Liver (tissue), 8 donors: ENCODE measurements at regions not wholly inside any gene's neighbourhood (a gene's known extent, or its start where the extent isn't known, plus 50 kb on each side); places are given as distances from the start of the nearest gene placed in this dataset.

Experiments
- DNase-seq: peaks from one replicate; pipeline ENCODE4 v3.0.0-alpha.2; 2017; ENCODE audit warnings: low spot score
- H3K27ac ChIP-seq, 2 donors: one replicate each; pipeline ENCODE4 v1.7.0; 2013; ENCODE audit warnings: inconsistent platforms in 2 of 2, low read length in 2 of 2, control low read depth in 1 of 2, low read depth in 1 of 2, mild to moderate bottlenecking in 1 of 2
- H3K27me3 ChIP-seq, 4 donors: one replicate each; pipeline versions ENCODE4 v1.6.1 to v1.7.0; 2013; ENCODE audit warnings: low read length in 3 of 4, inconsistent platforms in 1 of 4, mild to moderate bottlenecking in 1 of 4, moderate library complexity in 1 of 4; ENCODE audit not compliant: control insufficient read depth in 4 of 4, insufficient read depth in 4 of 4
- H3K36me3 ChIP-seq, 4 donors: one replicate each; pipeline versions ENCODE4 v1.6.1 to v1.7.0; 2013; ENCODE audit warnings: low read length in 3 of 4, mild to moderate bottlenecking in 3 of 4, low read depth in 1 of 4, moderate library complexity in 1 of 4; ENCODE audit not compliant: control insufficient read depth in 4 of 4, insufficient read depth in 3 of 4
- H3K4me1 ChIP-seq, 4 donors: one replicate each; pipeline versions ENCODE4 v1.6.1 to v1.7.0; 2013; ENCODE audit warnings: low read length in 3 of 4, mild to moderate bottlenecking in 3 of 4, moderate library complexity in 1 of 4; ENCODE audit not compliant: control insufficient read depth in 4 of 4, insufficient read depth in 4 of 4
- H3K4me3 ChIP-seq, 3 donors: one replicate each; pipeline versions ENCODE4 v1.6.1 to v1.7.0; 2013; ENCODE audit warnings: low read length in 3 of 3, control low read depth in 1 of 3, low read depth in 1 of 3, mild to moderate bottlenecking in 1 of 3
- H3K9ac ChIP-seq, 2 donors: one replicate each; pipeline ENCODE4 v1.7.0; 2013; ENCODE audit warnings: low read length in 2 of 2, mild to moderate bottlenecking in 2 of 2, moderate library complexity in 2 of 2, control low read depth in 1 of 2, low read depth in 1 of 2
- H3K9me3 ChIP-seq, 4 donors: one replicate each; pipeline versions ENCODE4 v1.6.1 to v1.7.0; 2013; ENCODE audit warnings: low read length in 3 of 4; ENCODE audit not compliant: control insufficient read depth in 4 of 4
- ATF3 ChIP-seq: IDR thresholded peaks from 2 replicates; pipeline ENCODE4 v1.6.1; 2016; ENCODE audit warnings: antibody characterized with exemption
- CTCF ChIP-seq: fragments of 150-350 bp; IDR thresholded peaks from 2 replicates; pipeline ENCODE4 v1.5.1; 2017; ENCODE audit warnings: improper control_type of control experiment, low read depth, low read length; ENCODE audit not compliant: missing input control
- EGR1 ChIP-seq, 2 donors: IDR thresholded peaks; 2 replicates each; pipeline ENCODE4 v1.6.1; 2016 to 2018; ENCODE audit warnings: antibody characterized with exemption in 2 of 2, low read depth in 2 of 2
- FOXA1 ChIP-seq: IDR thresholded peaks from 2 replicates; pipeline ENCODE4 v1.6.1; 2016; ENCODE audit warnings: antibody characterized with exemption
- FOXA2 ChIP-seq: IDR thresholded peaks from 2 replicates; pipeline ENCODE4 v1.6.1; 2016; ENCODE audit warnings: antibody characterized with exemption
- GABPA ChIP-seq, 2 donors: IDR thresholded peaks in 1 of 2; conservative IDR thresholded peaks in 1 of 2; 2 replicates each; pipeline ENCODE4 v1.6.1; 2016; ENCODE audit warnings: antibody characterized with exemption in 2 of 2, mild to moderate bottlenecking in 1 of 2, moderate library complexity in 1 of 2
- HNF4A ChIP-seq, 2 donors: conservative IDR thresholded peaks; 2 replicates each; pipeline ENCODE4 v1.6.1; 2016; ENCODE audit warnings: antibody characterized with exemption in 2 of 2, mild to moderate bottlenecking in 2 of 2
- HNF4G ChIP-seq: IDR thresholded peaks from 2 replicates; pipeline ENCODE4 v1.6.1; 2016; ENCODE audit warnings: antibody characterized with exemption
- JUND ChIP-seq, 2 donors: IDR thresholded peaks; 2 replicates each; pipeline ENCODE4 v1.6.1; 2016; ENCODE audit warnings: antibody characterized with exemption in 2 of 2
- MAX ChIP-seq: IDR thresholded peaks from 2 replicates; pipeline ENCODE4 v1.6.1; 2016; ENCODE audit warnings: antibody characterized with exemption
- NR2F2 ChIP-seq: IDR thresholded peaks from 2 replicates; pipeline ENCODE4 v1.6.1; 2016; ENCODE audit warnings: antibody characterized with exemption
- RAD21 ChIP-seq, 2 donors: IDR thresholded peaks; 2 replicates each; pipeline ENCODE4 v1.6.1; 2016; ENCODE audit warnings: antibody characterized with exemption in 2 of 2, mild to moderate bottlenecking in 2 of 2
- REST ChIP-seq: IDR thresholded peaks from 2 replicates; pipeline ENCODE4 v1.6.1; 2016; ENCODE audit warnings: antibody characterized with exemption, mild to moderate bottlenecking
- RXRA ChIP-seq, 2 donors: IDR thresholded peaks; 2 replicates each; pipeline ENCODE4 v1.6.1; 2017 to 2018; ENCODE audit warnings: antibody characterized with exemption in 2 of 2, mild to moderate bottlenecking in 1 of 2
- SP1 ChIP-seq: IDR thresholded peaks from 2 replicates; pipeline ENCODE4 v1.6.1; 2018; ENCODE audit warnings: antibody characterized with exemption, mild to moderate bottlenecking
- TAF1 ChIP-seq: conservative IDR thresholded peaks from 2 replicates; pipeline ENCODE4 v1.6.1; 2016; ENCODE audit warnings: antibody characterized with exemption, mild to moderate bottlenecking
- YY1 ChIP-seq: IDR thresholded peaks from 2 replicates; pipeline ENCODE4 v1.6.1; 2016; ENCODE audit warnings: antibody characterized with exemption, mild to moderate bottlenecking
- ZBTB33 ChIP-seq: IDR thresholded peaks from 2 replicates; pipeline ENCODE4 v1.6.1; 2016; ENCODE audit warnings: antibody characterized with exemption
- WGBS: extraction: QIAGEN DNeasy Blood & Tissue Kit; methylation state at CpG from one replicate; pipeline ENCODE4 v1.1.7; 2013; 5-methylcytosine and 5-hydroxymethylcytosine counted together
- donor health status: healthy.
- donor health status: healthy.
- donor health status: healthy.
- donor health status: healthy.
- donor health status: healthy.

GRCh38 chr9:11546231-11546630 lies 933.4 kb upstream of the PTPRD start:
- Histone ChIP-seq H3K36me3 (no peaks in the 10 kb centered on the region), H3K27ac (no peak overlapping the region), H3K4me1 (no peaks in the 10 kb centered on the region), H3K27me3 (no peaks in the 10 kb centered on the region), H3K9ac (no peak overlapping the region), H3K4me3 (no peak overlapping the region), H3K9me3 (peaks cover 0 to 6% (median 2%) of the 10 kb centered on the region in 4 donors)
- WGBS: 50% methylated on average over 3 of the region's 3 CpGs
- DNase-seq: no peak
- no peak for TF ChIP-seq ATF3
- TF ChIP-seq NR2F2: no peak
- TF ChIP-seq EGR1 (IDR thresholded peaks at IDR 0.05; ENCODE audit: low read depth in 2 of 2): no peak
- TF ChIP-seq TAF1: no peak
- no peak for TF ChIP-seq YY1
- TF ChIP-seq REST: no peak
- TF ChIP-seq RAD21 (IDR thresholded peaks at IDR 0.05): no peak
- TF ChIP-seq SP1: no peak
- TF ChIP-seq GABPA (IDR thresholded peaks at IDR 0.05 in 1 of 2, conservative IDR thresholded peaks at IDR 0.05 in 1 of 2): no peak
- no peak for TF ChIP-seq JUND (IDR thresholded peaks at IDR 0.05)
- TF ChIP-seq HNF4A (conservative IDR thresholded peaks at IDR 0.05): no peak
- no peak for TF ChIP-seq FOXA2
- no peak for TF ChIP-seq RXRA (IDR thresholded peaks at IDR 0.05)

GRCh38 chr9:11549311-11549794 lies 936.6 kb upstream of the PTPRD start:
- WGBS: 84% methylated on average over 7 of the region's 7 CpGs
- no peak for DNase-seq
- Histone ChIP-seq H3K9ac (no peak overlapping the region), H3K9me3 (peaks cover 0 to 6% (median 2%) of the 10 kb centered on the region in 4 donors), H3K4me3 (no peak overlapping the region), H3K27ac (no peak overlapping the region), H3K36me3 (no peaks in the 10 kb centered on the region), H3K27me3 (no peaks in the 10 kb centered on the region), H3K4me1 (no peaks in the 10 kb centered on the region)
- TF ChIP-seq RXRA (IDR thresholded peaks at IDR 0.05): no peak
- no peak for TF ChIP-seq JUND (IDR thresholded peaks at IDR 0.05)
- TF ChIP-seq SP1: no peak
- TF ChIP-seq HNF4A (conservative IDR thresholded peaks at IDR 0.05): no peak
- TF ChIP-seq FOXA1: no peak
- no peak for TF ChIP-seq CTCF
- no peak for TF ChIP-seq FOXA2
- no peak for TF ChIP-seq YY1
- no peak for TF ChIP-seq HNF4G
- TF ChIP-seq GABPA (IDR thresholded peaks at IDR 0.05 in 1 of 2, conservative IDR thresholded peaks at IDR 0.05 in 1 of 2): no peak
- no peak for TF ChIP-seq ATF3
- no peak for TF ChIP-seq EGR1 (IDR thresholded peaks at IDR 0.05; ENCODE audit: low read depth in 2 of 2)
- no peak for TF ChIP-seq ZBTB33
- TF ChIP-seq TAF1: no peak
- no peak for TF ChIP-seq MAX
